Vagina (tissue), 2 donors: ENCODE measurements at regions not wholly inside any gene's neighbourhood (a gene's known extent, or its start where the extent isn't known, plus 50 kb on each side); places are given as distances from the start of the nearest gene placed in this dataset.
"Not testable (repeated sequence)": the region's sequence is repeated elsewhere in the genome, so short reads cannot be mapped to it uniquely, and the experiment has no call there.

Experiments used
- DNase-seq, 2 donors: peaks; one replicate each; pipeline ENCODE4 v3.0.0-alpha.2; 2017; ENCODE audit errors: extremely low spot score in 2 of 2
- H3K27ac ChIP-seq: fragments of 200-600 bp; sonication (generic); one replicate; pipeline ENCODE4 v1.5.1; 2019
- H3K27me3 ChIP-seq: fragments of 200-600 bp; sonication (generic); one replicate; pipeline ENCODE4 v1.5.1; 2019
- H3K36me3 ChIP-seq, 2 donors: fragments of 200-600 bp; sonication (generic); one replicate each; pipeline ENCODE4 v1.5.1; 2017 to 2019
- H3K4me1 ChIP-seq: fragments of 200-600 bp; sonication (generic); one replicate; pipeline ENCODE4 v1.5.1; 2019
- H3K4me3 ChIP-seq, 2 donors: fragments of 200-600 bp; sonication (generic); 1 replicate in 1 of 2; 2 replicates in 1 of 2; pipeline ENCODE4 v1.5.1; 2016 to 2019
- H3K9me3 ChIP-seq: fragments of 200-600 bp; sonication (generic); one replicate; pipeline ENCODE4 v1.5.1; 2019
- POLR2A ChIP-seq, 2 donors: fragments of 450-650 bp; IDR thresholded peaks; one replicate each; pipeline ENCODE4 v1.6.1; 2017; ENCODE audit warnings: antibody characterized with exemption in 2 of 2, mild to moderate bottlenecking in 2 of 2, moderate library complexity in 2 of 2
- POLR2AphosphoS5 ChIP-seq, 2 donors: sonication (generic); formaldehyde crosslinking; IDR thresholded peaks; one replicate each; pipeline ENCODE4 v1.9.0; 2017; ENCODE audit warnings: antibody characterized with exemption in 2 of 2, mild to moderate bottlenecking in 2 of 2, low read depth in 1 of 2; ENCODE audit not compliant: insufficient read depth in 1 of 2
- intact Hi-C: fragments of 100-400 bp; cut with DNase I; formaldehyde crosslinking; loops from one replicate; pipeline ENCODE4 v1.15.1; 2023
- TF ChIP-seq, protein P1 (sequence below), 3 experiments: fragments of 450-650 bp in 2 of 3; fragments of 200-600 bp in 1 of 3; sonication (generic) in 1 of 3; IDR thresholded peaks; one replicate each; pipeline ENCODE4 v1.5.1; 2017 to 2019; ENCODE audit warnings: antibody characterized with exemption in 3 of 3, mild to moderate bottlenecking in 2 of 3, moderate library complexity in 2 of 3

DNA sequence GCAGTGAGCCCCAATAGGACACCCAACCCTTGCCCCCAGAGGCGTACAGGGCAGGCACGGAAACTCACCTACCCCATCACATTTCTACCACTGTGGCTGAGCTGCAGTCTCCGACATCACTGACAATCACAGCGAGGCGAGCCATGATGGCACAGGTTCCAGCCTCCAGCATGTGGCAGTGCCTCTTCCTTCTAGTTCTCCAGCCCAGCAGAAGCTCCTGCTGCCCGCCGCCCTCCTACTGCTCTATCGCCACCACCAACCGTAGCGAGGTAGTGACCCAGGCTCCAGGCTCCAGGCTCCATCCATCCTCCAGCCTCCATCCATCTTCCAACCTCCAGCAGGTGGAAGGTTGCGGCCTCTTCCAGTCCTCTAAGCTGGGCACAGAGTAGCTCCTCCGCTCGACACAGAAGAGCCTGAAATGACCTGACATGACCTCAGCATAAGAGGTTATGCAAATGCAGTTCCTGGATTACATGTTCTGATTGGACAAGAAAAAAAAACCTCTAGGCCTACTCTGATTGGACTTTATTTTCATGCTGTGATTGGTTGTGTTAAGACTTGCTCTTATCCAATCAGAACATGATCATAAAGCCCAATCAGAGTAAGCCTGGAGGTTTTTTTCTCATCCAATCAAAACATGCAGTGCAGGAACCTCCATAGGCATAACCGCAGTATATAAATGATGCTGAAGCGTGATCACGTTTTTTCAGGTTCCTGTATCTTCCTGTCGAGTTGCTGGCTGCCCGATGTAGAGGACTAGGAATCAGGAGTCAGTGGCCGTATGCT, 438.9 kb upstream of the ZNF337 start:
- H3K4me3 ChIP-seq, result no peak overlapping the region
- intact Hi-C loops, result no loop called here
- TF ChIP-seq POLR2A (IDR thresholded peaks at IDR 0.05), result no peak
- TF ChIP-seq POLR2AphosphoS5 (IDR thresholded peaks at IDR 0.05; ENCODE audit: insufficient read depth in 1 of 2, low read depth in 1 of 2), result no peak
- TF ChIP-seq, protein P1, sequence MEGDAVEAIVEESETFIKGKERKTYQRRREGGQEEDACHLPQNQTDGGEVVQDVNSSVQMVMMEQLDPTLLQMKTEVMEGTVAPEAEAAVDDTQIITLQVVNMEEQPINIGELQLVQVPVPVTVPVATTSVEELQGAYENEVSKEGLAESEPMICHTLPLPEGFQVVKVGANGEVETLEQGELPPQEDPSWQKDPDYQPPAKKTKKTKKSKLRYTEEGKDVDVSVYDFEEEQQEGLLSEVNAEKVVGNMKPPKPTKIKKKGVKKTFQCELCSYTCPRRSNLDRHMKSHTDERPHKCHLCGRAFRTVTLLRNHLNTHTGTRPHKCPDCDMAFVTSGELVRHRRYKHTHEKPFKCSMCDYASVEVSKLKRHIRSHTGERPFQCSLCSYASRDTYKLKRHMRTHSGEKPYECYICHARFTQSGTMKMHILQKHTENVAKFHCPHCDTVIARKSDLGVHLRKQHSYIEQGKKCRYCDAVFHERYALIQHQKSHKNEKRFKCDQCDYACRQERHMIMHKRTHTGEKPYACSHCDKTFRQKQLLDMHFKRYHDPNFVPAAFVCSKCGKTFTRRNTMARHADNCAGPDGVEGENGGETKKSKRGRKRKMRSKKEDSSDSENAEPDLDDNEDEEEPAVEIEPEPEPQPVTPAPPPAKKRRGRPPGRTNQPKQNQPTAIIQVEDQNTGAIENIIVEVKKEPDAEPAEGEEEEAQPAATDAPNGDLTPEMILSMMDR (IDR thresholded peaks at IDR 0.05), result no peak
- H3K27me3 ChIP-seq, result no peaks in the 10 kb centered on the region
- no peaks in the 10 kb centered on the region for H3K9me3 ChIP-seq
- no peak for DNase-seq
- no peaks in the 10 kb centered on the region for H3K4me1 ChIP-seq
- no peaks in the 10 kb centered on the region for H3K36me3 ChIP-seq
- H3K27ac ChIP-seq, result no peak overlapping the region

DNA sequence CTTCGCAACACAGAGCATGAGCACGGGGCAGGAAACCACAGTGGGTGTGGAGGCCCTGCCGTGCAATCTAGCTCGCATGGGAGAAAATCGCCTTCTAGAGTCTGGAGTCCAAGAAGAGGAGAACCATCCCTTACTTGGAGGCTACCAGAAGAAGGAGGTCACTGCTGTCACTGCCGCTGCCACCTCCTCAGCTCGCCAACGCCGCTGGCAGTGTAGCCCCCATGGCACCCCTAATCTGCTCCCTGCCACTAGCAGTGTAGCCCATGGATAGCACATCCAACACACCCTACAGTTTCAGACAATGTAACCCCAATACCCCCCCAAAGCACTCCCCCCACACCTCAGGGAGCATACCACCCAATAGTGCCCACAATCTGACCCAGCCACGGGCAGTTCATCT, 438.0 kb upstream of the ZNF337 start:
- Histone ChIP-seq H3K36me3 (no peaks in the 10 kb centered on the region), H3K27me3 (no peaks in the 10 kb centered on the region), H3K4me3 (no peak overlapping the region), H3K27ac (no peak overlapping the region), H3K9me3 (no peaks in the 10 kb centered on the region), H3K4me1 (no peaks in the 10 kb centered on the region)
- no peak for DNase-seq
- intact Hi-C loops, result no loop called here
- TF ChIP-seq POLR2AphosphoS5 (IDR thresholded peaks at IDR 0.05; ENCODE audit: insufficient read depth in 1 of 2, low read depth in 1 of 2), result no peak
- TF ChIP-seq POLR2A (IDR thresholded peaks at IDR 0.05), result no peak
- TF ChIP-seq, protein P1 (IDR thresholded peaks at IDR 0.05), result no peak

DNA sequence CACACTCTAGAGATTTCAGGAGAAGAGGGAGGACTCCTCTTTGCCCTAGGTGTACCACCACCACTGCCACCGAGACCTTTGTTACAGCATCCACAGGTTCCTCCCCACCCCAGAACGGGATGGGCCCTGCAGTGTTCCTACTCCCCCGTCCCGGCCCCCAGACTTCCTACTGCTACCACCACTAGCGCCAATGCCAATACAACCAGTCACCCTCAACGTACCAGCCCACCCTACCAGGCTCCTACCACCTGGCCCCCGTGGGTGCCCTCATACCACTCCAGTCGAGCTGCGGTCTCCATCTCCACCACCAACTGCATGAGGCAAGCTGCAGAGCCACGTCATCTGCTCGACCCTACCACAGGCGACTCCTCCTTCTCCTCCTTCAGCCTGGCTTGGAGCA, 437.1 kb upstream of the ZNF337 start:
- H3K27ac ChIP-seq, H3K36me3 ChIP-seq, intact Hi-C loops, H3K27me3 ChIP-seq, H3K4me1 ChIP-seq, H3K9me3 ChIP-seq, H3K4me3 ChIP-seq, DNase-seq: not testable (repeated sequence)

DNA sequence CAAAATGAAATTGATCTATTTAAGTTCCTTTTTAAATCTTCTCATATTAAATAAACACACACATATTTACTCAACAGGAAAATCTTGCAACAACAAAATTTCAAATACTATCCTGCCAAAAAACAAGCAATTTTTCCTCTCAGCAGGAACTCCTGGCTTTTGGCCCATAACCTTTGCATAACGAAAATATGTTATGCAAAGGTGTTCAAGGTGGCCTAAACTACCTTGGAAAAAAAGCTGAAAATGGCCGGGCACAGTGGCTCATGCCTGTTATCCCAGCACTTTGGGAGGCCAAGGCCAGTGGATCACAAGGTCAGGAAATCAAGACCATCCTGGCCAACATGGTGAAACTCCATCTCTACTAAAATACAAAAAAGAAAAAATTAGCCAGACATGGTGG, 424.3 kb upstream of the ZNF337 start:
- intact Hi-C loops, H3K27me3 ChIP-seq, DNase-seq, H3K9me3 ChIP-seq, H3K4me1 ChIP-seq, H3K27ac ChIP-seq, H3K4me3 ChIP-seq, H3K36me3 ChIP-seq: not testable (repeated sequence)

DNA sequence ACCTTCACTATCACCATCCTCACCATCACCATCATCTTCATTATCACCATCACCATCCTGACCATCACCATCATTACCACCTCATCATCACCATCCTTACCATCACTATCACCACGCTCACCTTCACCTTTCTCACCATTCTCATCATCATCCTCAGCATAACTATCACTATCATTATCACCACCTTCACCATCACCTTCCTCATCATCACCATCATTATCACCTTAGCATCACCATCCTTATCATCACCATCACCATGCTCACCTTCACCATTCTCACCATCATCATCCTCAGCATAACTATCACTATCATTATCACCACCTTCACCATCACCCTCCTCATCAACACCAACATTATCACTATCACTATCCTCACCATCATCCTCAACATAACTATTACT, 397.8 kb upstream of the ZNF337 start:
- intact Hi-C loops, H3K4me1 ChIP-seq, H3K27me3 ChIP-seq, H3K4me3 ChIP-seq, H3K36me3 ChIP-seq, H3K27ac ChIP-seq, H3K9me3 ChIP-seq, DNase-seq: not testable (repeated sequence)

DNA sequence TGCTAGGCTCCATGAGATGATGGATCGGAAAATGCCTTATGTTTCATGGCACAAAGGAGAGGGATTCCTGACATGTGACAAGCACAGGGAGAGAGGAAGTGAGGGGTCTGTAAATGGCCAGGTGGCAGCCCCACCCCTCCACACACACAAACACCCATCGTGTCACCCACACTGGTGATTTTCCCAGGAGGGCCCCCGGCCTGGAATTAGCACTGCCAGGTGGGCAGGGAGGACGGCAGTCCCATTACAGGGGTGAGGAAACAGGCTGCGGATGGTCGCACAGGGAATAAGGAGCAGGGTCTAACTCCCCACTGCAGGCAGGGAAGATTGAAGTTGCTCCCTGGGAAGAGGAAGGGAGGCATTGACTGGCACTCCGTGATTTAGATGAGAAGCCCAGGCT, 395.3 kb upstream of the ZNF337 start:
- DNase-seq, H3K9me3 ChIP-seq, H3K27me3 ChIP-seq, H3K27ac ChIP-seq, intact Hi-C loops, H3K36me3 ChIP-seq, H3K4me1 ChIP-seq, H3K4me3 ChIP-seq: not testable (repeated sequence)

DNA sequence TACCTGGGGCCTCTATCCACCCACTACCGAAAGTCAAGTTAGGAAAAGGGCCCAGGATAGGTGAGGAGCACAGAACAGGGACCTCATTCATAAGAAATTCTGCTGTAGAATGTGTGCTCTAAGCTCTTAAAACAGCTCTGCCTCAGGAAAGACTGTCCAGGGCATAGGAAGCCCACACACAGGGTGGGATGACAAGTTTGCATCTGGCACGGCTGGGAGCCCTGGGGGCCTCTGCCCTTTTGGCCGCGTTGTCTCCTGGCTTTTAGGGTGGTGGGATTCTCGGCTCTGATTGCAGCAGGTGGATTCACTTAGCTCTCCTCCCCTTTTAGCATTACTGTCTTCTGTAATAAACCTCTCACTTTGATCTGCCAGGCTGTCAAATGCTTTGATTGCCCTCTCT, 389.5 kb upstream of the ZNF337 start:
- H3K4me1 ChIP-seq, H3K27me3 ChIP-seq, H3K9me3 ChIP-seq, H3K27ac ChIP-seq, H3K4me3 ChIP-seq, DNase-seq, intact Hi-C loops, H3K36me3 ChIP-seq: not testable (repeated sequence)

DNA sequence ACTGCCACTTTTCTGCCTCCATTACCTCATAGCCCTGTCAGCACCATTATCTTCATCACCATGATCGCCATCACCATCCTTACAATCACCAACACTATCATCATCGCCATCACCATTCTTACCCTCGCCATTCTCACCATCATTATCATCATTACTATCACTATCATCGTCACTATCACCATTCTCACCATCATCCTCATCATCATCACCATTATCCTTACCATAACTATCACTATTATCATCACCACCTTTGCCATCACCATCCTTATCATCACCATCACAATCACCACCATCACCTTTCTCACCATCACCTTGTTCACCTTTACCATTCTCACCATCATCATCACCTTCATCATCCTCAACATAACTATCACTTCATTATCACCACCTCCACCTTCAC, 377.3 kb upstream of the ZNF337 start:
- H3K9me3 ChIP-seq, H3K27ac ChIP-seq, DNase-seq, H3K27me3 ChIP-seq, H3K36me3 ChIP-seq, H3K4me1 ChIP-seq, intact Hi-C loops, H3K4me3 ChIP-seq: not testable (repeated sequence)

DNA sequence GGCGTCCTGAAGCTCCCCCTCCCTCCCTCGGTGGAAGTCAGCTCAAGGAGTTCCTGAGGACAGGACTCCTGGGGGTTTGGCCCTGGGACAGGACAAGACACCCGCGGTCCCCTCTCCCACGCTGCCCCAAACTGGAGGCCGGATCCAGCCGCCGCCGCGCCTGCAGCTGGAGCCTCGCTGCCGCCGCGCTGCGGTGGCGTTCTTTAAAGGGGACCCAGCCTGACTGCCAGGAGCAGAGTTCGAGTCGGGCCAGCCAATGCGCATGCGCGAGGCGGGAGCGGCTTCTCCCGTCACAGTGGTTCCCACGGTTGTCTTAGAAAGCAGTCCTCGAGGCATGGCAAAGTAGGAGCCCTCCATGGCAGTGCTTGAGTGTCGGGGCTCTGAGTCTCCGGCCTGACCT, 362.7 kb upstream of the ZNF337 start:
- DNase-seq, H3K9me3 ChIP-seq, H3K36me3 ChIP-seq, H3K27ac ChIP-seq, H3K4me3 ChIP-seq, H3K27me3 ChIP-seq, H3K4me1 ChIP-seq, intact Hi-C loops: not testable (repeated sequence)

DNA sequence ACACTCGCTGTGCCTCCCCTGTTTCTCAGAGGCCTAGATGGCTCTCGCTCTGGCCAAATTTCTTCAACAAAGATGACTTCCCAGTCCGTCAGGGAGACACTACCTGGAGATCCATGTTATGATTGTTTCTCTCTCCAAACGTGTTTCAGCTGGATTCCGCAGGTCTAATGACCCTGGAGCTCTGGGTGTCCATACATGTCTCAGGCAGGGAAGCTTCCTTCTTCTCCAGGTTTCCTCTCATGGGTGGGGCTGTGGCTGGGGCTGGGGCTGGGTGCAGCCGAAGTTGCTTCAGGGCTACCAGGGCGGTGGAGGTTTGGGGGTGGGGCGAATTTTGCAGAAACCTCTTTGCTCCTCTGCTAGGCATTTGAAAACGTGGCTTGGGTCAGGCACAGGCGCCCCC, 361.8 kb upstream of the ZNF337 start:
- H3K4me3 ChIP-seq, H3K36me3 ChIP-seq, H3K27ac ChIP-seq, H3K4me1 ChIP-seq, H3K27me3 ChIP-seq, DNase-seq, H3K9me3 ChIP-seq, intact Hi-C loops: not testable (repeated sequence)

DNA sequence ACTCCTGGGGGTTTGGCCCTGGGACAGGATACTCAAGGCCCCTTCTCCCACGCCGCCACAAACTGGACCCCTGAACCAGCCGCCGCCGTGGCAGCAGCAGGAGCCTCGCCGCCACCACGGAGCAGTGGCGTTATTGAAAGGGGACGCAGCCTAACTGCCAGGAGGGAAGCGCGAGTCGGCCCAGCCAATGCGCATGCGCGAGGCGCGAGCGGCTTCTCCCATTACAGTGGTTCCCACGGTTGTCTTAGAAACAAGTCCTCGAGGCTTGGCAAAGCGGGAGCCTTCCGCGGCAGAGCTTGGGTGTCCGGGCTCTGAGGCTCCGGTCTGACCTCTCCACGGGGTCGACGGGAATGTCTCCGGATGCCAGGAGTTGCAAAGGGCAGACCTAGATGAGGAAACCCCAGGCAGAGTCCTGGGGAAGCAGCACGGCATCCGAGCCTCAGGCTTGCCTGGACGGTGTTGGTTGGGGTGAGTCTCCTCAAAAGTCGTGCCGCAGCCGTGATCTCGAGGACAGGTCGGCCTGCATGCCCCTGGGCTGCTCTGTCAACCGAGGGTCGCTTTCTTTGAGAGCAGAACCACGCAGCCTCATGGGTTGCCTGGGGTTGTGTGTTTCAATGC, 360.6 kb upstream of the ZNF337 start:
- H3K9me3 ChIP-seq, H3K4me1 ChIP-seq, H3K36me3 ChIP-seq, intact Hi-C loops, H3K4me3 ChIP-seq, H3K27ac ChIP-seq, DNase-seq, H3K27me3 ChIP-seq: not testable (repeated sequence)
